Sigmoid colon (tissue), 6 donors: ENCODE measurements at regions not wholly inside any gene's neighbourhood (a gene's known extent, or its start where the extent isn't known, plus 50 kb on each side); places are given as distances from the start of the nearest gene placed in this dataset.

Experiments used
- DNase-seq: peaks from one replicate; pipeline ENCODE4 v3.0.0-alpha.2; 2019
- H3K27ac ChIP-seq, 4 donors: fragments of 200-600 bp; sonication (generic); one replicate each; pipeline ENCODE4 v1.5.1; 2016 to 2019; ENCODE audit warnings: mild to moderate bottlenecking in 1 of 4
- H3K27me3 ChIP-seq, 3 donors: fragments of 200-600 bp; sonication (generic); one replicate each; pipeline ENCODE4 v1.5.1; 2019; ENCODE audit warnings: mild to moderate bottlenecking in 1 of 3
- H3K36me3 ChIP-seq, 4 donors: fragments of 200-600 bp; sonication (generic); one replicate each; pipeline ENCODE4 v1.5.1; 2016 to 2019
- H3K4me1 ChIP-seq, 4 donors: fragments of 200-600 bp; sonication (generic); one replicate each; pipeline ENCODE4 v1.5.1; 2017 to 2019
- H3K4me3 ChIP-seq, 4 donors: fragments of 200-600 bp; sonication (generic); one replicate each; pipeline ENCODE4 v1.5.1; 2017 to 2019; ENCODE audit warnings: mild to moderate bottlenecking in 2 of 4, moderate library complexity in 1 of 4
- H3K9me3 ChIP-seq, 4 donors: fragments of 200-600 bp in 3 of 4; sonication (generic) in 3 of 4; one replicate each; pipeline versions ENCODE4 v1.5.1 to v1.6.1; 2013 to 2019
- CTCF ChIP-seq, 4 experiments: fragments of 450-650 bp in 3 of 4; fragments of 200-600 bp in 1 of 4; IDR thresholded peaks; one replicate each; pipeline ENCODE4 v1.5.1; 2016 to 2019; ENCODE audit warnings: antibody characterized with exemption in 4 of 4, mild to moderate bottlenecking in 3 of 4, moderate library complexity in 2 of 4
- EP300 ChIP-seq, 4 donors: sonication (generic); formaldehyde crosslinking; IDR thresholded peaks; one replicate each; pipeline ENCODE4 v1.6.1; 2017; ENCODE audit warnings: antibody characterized with exemption in 4 of 4
- POLR2A ChIP-seq, 2 donors: fragments of 450-650 bp; IDR thresholded peaks; one replicate each; pipeline ENCODE4 v1.6.1; 2016; ENCODE audit warnings: antibody characterized with exemption in 2 of 2, mild to moderate bottlenecking in 2 of 2, moderate library complexity in 2 of 2
- POLR2AphosphoS5 ChIP-seq, 4 donors: sonication (generic); formaldehyde crosslinking; IDR thresholded peaks; one replicate each; pipeline ENCODE4 v1.6.1; 2017; ENCODE audit warnings: antibody characterized with exemption in 4 of 4
- WGBS, 2 donors: extraction: QIAGEN DNeasy Blood & Tissue Kit; methylation state at CpG; one replicate each; pipeline ENCODE4 v1.1.7; 2013; 5-methylcytosine and 5-hydroxymethylcytosine counted together
- intact Hi-C: fragments of 100-400 bp; cut with DNase I; formaldehyde crosslinking; loops from one replicate; pipeline ENCODE4 v1.15.1; 2023
- donor health status: healthy with polysubstance abuse.
- donor health status: healthy.

DNA sequence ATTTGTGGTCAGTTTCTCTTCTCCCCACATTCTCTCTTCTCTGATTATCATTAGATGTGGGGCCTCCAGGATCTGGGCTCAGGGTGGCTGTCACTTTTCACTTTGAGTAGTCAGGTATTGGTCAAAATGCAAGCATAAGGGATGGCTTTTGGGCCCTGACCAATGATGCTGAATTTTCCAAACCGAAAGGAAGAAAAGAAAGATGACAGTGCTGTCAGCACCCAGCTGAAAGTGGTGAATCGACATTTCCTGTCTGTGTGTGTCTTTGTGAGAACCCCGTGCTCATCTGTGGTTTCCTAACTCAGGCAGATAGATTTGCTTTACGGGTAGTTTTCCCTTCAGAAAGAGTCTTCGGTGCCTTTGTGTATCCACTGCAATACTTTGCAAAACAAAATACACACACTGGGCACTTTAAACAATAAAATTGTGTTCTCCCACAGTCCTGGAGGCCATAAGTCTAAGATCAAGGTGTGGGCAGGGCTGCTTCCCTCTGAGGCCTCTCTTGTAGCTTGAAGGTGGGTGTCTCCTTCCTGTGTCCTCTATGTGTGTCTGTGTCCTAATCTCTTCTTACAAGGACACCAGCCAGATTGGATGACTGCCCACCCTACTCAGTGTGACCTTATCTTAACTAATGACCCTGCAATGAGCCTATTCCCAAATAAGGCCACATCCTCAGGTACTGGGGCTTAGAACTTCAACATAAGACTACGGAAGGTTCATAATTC lies 274.8 kb upstream of the AJAP1 start:
- Histone ChIP-seq H3K4me1 (no peaks in the 10 kb centered on the region), H3K36me3 (no peaks in the 10 kb centered on the region), H3K9me3 (peaks cover 0 to 4% (median 0%) of the 10 kb centered on the region in 4 donors), H3K4me3 (no peak overlapping the region), H3K27ac (no peak overlapping the region), H3K27me3 (no peaks in the 10 kb centered on the region)
- 81 to 86% methylated on average over 6 of the region's 6 CpGs for WGBS, 2 donors
- intact Hi-C loops = no loop called here
- no peak for TF ChIP-seq POLR2AphosphoS5 (IDR thresholded peaks at IDR 0.05)
- TF ChIP-seq EP300 (IDR thresholded peaks at IDR 0.05) = no peak
- TF ChIP-seq POLR2A (IDR thresholded peaks at IDR 0.05) = no peak
- TF ChIP-seq CTCF (IDR thresholded peaks at IDR 0.05) = no peak
- no peak for DNase-seq

DNA sequence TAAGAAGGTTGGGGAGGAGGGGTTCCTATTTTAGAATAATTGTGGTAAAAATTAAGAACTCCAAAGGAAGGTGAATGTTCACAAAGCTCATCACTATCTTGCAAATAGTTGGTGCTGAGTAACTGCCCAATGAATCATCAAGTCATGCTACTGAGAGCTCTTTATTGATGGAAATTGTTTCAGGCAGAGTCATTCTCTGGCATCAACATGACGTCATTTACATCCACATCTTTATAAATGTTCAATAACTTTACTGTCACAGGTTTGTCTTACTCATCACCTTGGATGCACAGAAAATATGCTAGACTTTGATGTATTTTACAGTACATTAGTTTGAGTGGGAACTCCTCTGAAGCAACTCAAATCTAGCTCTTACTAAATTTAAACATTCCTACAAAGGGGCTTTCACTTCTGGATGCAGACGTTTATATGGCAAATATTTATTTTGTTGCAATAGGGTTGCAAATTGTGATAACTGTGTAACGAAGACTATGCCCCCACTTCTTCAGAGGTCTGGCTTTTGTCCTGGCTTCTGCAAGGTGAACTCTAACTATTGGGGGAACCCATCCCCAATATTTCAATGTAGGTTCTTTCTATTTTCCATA lies 273.7 kb upstream of the AJAP1 start:
- Histone ChIP-seq H3K27me3 (peaks cover 0 to 3% (median 0%) of the 10 kb centered on the region in 3 donors), H3K36me3 (no peaks in the 10 kb centered on the region), H3K4me3 (no peak overlapping the region), H3K4me1 (no peaks in the 10 kb centered on the region), H3K27ac (no peak overlapping the region), H3K9me3 (peaks cover 0 to 4% (median 0%) of the 10 kb centered on the region in 4 donors)
- TF ChIP-seq CTCF (IDR thresholded peaks at IDR 0.05) (no peak), POLR2A (IDR thresholded peaks at IDR 0.05) (no peak), POLR2AphosphoS5 (IDR thresholded peaks at IDR 0.05) (no peak), EP300 (IDR thresholded peaks at IDR 0.05) (no peak)
- intact Hi-C loops = no loop called here
- DNase-seq = no peak
- 32 to 62% methylated on average over 3 of the region's 3 CpGs for WGBS, 2 donors

GRCh38 chr1:4393191-4393590 lies 261.2 kb upstream of the AJAP1 start:
- TF ChIP-seq POLR2A (IDR thresholded peaks at IDR 0.05) (no peak), CTCF (IDR thresholded peaks at IDR 0.05) (no peak), POLR2AphosphoS5 (IDR thresholded peaks at IDR 0.05) (no peak), EP300 (IDR thresholded peaks at IDR 0.05) (no peak)

GRCh38 chr1:4394366-4394765 lies 260.0 kb upstream of the AJAP1 start:
- H3K36me3 ChIP-seq = no peaks in the 10 kb centered on the region

More at GRCh38 chr1:4393191-4393590, 261.2 kb upstream of the AJAP1 start:
- 37 to 54% methylated on average over 1 of the region's 1 CpG for WGBS, 2 donors
- H3K4me3 ChIP-seq = no peak overlapping the region
- H3K4me1 ChIP-seq = no peaks in the 10 kb centered on the region
- intact Hi-C loops = no loop called here
- no peak for DNase-seq
- H3K27ac ChIP-seq = no peak overlapping the region
- peaks cover 0 to 8% (median 1%) of the 10 kb centered on the region in 4 donors for H3K9me3 ChIP-seq
- H3K36me3 ChIP-seq = no peaks in the 10 kb centered on the region
- H3K27me3 ChIP-seq = peaks cover 0 to 3% (median 0%) of the 10 kb centered on the region in 3 donors

More at GRCh38 chr1:4394366-4394765, 260.0 kb upstream of the AJAP1 start:
- H3K27ac ChIP-seq = no peak overlapping the region
- DNase-seq = no peak
- peaks cover 0 to 3% (median 0%) of the 10 kb centered on the region in 3 donors for H3K27me3 ChIP-seq
- H3K4me3 ChIP-seq = no peak overlapping the region
- peaks cover 0 to 8% (median 1%) of the 10 kb centered on the region in 4 donors for H3K9me3 ChIP-seq
- TF ChIP-seq CTCF (IDR thresholded peaks at IDR 0.05) = no peak
- TF ChIP-seq POLR2A (IDR thresholded peaks at IDR 0.05) = no peak
- TF ChIP-seq POLR2AphosphoS5 (IDR thresholded peaks at IDR 0.05) = no peak
- no peak for TF ChIP-seq EP300 (IDR thresholded peaks at IDR 0.05)
- intact Hi-C loops = no loop called here
- no peaks in the 10 kb centered on the region for H3K4me1 ChIP-seq
- WGBS, 2 donors = 79 to 88% methylated on average over 8 of the region's 8 CpGs
